Trophoblast cell (in vitro differentiated cells and primary cell): ENCODE measurements at regions not wholly inside any gene's neighbourhood (a gene's known extent, or its start where the extent isn't known, plus 50 kb on each side); places are given as distances from the start of the nearest gene placed in this dataset.

Experiments
- DNase-seq, 2 donors: peaks; one replicate each; pipeline ENCODE4 v3.0.0-alpha.2; 2016
- H2AFZ ChIP-seq: 2 replicates; pipeline ENCODE4 v1.6.1; 2013; ENCODE audit warnings: low read length, moderate library complexity, mild to moderate bottlenecking; ENCODE audit not compliant: insufficient read depth, poor library complexity
- H2AK5ac ChIP-seq: 2 replicates; pipeline ENCODE4 v1.6.1; 2013; ENCODE audit warnings: mild to moderate bottlenecking, low read length
- H2BK120ac ChIP-seq: 2 replicates; pipeline ENCODE4 v1.6.1; 2013; ENCODE audit warnings: low read length, mild to moderate bottlenecking, moderate library complexity; ENCODE audit not compliant: insufficient read depth, poor library complexity
- H2BK12ac ChIP-seq: 2 replicates; pipeline ENCODE4 v1.6.1; 2013; ENCODE audit warnings: mild to moderate bottlenecking, low read length, moderate library complexity
- H2BK5ac ChIP-seq: 2 replicates; pipeline ENCODE4 v1.6.1; 2013; ENCODE audit warnings: low read length, low read depth, moderate library complexity, mild to moderate bottlenecking; ENCODE audit not compliant: poor library complexity
- H3K14ac ChIP-seq: 2 replicates; pipeline ENCODE4 v1.6.1; 2013; ENCODE audit warnings: mild to moderate bottlenecking, low read length
- H3K18ac ChIP-seq: 2 replicates; pipeline ENCODE4 v1.6.1; 2013; ENCODE audit warnings: mild to moderate bottlenecking, low read length
- H3K23ac ChIP-seq: 2 replicates; pipeline ENCODE4 v1.6.1; 2013; ENCODE audit warnings: low read length
- H3K27ac ChIP-seq: 2 replicates; pipeline ENCODE4 v1.5.1; 2013; ENCODE audit warnings: low read depth, mild to moderate bottlenecking, inconsistent platforms, low read length, moderate library complexity
- H3K27me3 ChIP-seq: 2 replicates; pipeline ENCODE4 v1.6.1; 2013; ENCODE audit warnings: inconsistent platforms, mild to moderate bottlenecking, low read length, moderate library complexity; ENCODE audit not compliant: insufficient read depth
- H3K36me3 ChIP-seq, 2 experiments: 1 replicate in 1 of 2; 2 replicates in 1 of 2; pipeline ENCODE4 v1.6.1; 2013; ENCODE audit warnings: low read length in 2 of 2, mild to moderate bottlenecking in 2 of 2, moderate library complexity in 1 of 2; ENCODE audit not compliant: insufficient read depth in 2 of 2, control insufficient read depth in 1 of 2
- H3K4ac ChIP-seq: 2 replicates; pipeline ENCODE4 v1.6.1; 2013; ENCODE audit warnings: low read depth, mild to moderate bottlenecking, low read length, moderate library complexity
- H3K4me1 ChIP-seq, 2 experiments: 1 replicate in 1 of 2; 2 replicates in 1 of 2; pipeline ENCODE4 v1.6.1; 2013; ENCODE audit warnings: low read length in 2 of 2, mild to moderate bottlenecking in 2 of 2, moderate library complexity in 1 of 2; ENCODE audit not compliant: insufficient read depth in 2 of 2, control insufficient read depth in 1 of 2
- H3K4me2 ChIP-seq: 2 replicates; pipeline ENCODE4 v1.6.1; 2013; ENCODE audit warnings: inconsistent platforms, mild to moderate bottlenecking, low read length, moderate library complexity
- H3K4me3 ChIP-seq: 2 replicates; pipeline ENCODE4 v1.5.1; 2013; ENCODE audit warnings: mild to moderate bottlenecking, low read depth, low read length, inconsistent platforms
- H3K79me1 ChIP-seq: one replicate; pipeline ENCODE4 v1.6.1; 2013; ENCODE audit warnings: low read length
- H3K79me2 ChIP-seq: 2 replicates; pipeline ENCODE4 v1.6.1; 2013; ENCODE audit warnings: low read length, mild to moderate bottlenecking; ENCODE audit not compliant: control insufficient read depth, insufficient read depth, poor library complexity
- H3K9ac ChIP-seq: 2 replicates; pipeline ENCODE4 v1.6.1; 2013; ENCODE audit warnings: mild to moderate bottlenecking, low read length
- H3K9me3 ChIP-seq: 2 replicates; pipeline ENCODE4 v1.6.1; 2013; ENCODE audit warnings: low read depth, mild to moderate bottlenecking, control low read depth, inconsistent platforms, low read length; ENCODE audit not compliant: insufficient read depth
- H4K12ac ChIP-seq: 2 replicates; pipeline ENCODE4 v1.6.1; 2013; ENCODE audit warnings: low read depth, mild to moderate bottlenecking, low read length, moderate library complexity
- H4K8ac ChIP-seq: 2 replicates; pipeline ENCODE4 v1.6.1; 2013; ENCODE audit warnings: low read depth, mild to moderate bottlenecking, low read length, moderate library complexity
- H4K91ac ChIP-seq: one replicate; pipeline ENCODE4 v1.6.1; 2013; ENCODE audit warnings: low read depth, mild to moderate bottlenecking, low read length, moderate library complexity
- WGBS: extraction: QIAGEN DNeasy Blood & Tissue Kit; methylation state at CpG from one replicate; pipeline ENCODE4 v1.1.7; 2013; ENCODE audit warnings: missing lambda C conversion rate; ENCODE audit not compliant: insufficient read length, insufficient coverage; ENCODE audit errors: extremely low coverage; 5-methylcytosine and 5-hydroxymethylcytosine counted together

GRCh38 chr4:35052546-35052945, 1191.8 kb downstream of the ARAP2 start:
- no peak overlapping the region for H4K8ac ChIP-seq
- H3K23ac ChIP-seq = no peak overlapping the region
- no peak overlapping the region for H3K4me2 ChIP-seq
- H3K4me1 ChIP-seq = peaks cover 3 to 4% of the 10 kb centered on the region in 2 experiments
- no CpG with 5 or more reads among the region's 9 CpGs for WGBS
- no peak overlapping the region for H3K18ac ChIP-seq
- H2BK5ac ChIP-seq = no peak overlapping the region
- H3K27me3 ChIP-seq = no peaks in the 10 kb centered on the region
- H3K9me3 ChIP-seq = no peaks in the 10 kb centered on the region
- no peak overlapping the region for H3K9ac ChIP-seq
- no peak overlapping the region for H3K4ac ChIP-seq
- peaks cover 2% of the 10 kb centered on the region for H3K79me2 ChIP-seq
- H2BK120ac ChIP-seq = no peak overlapping the region
- no peak overlapping the region for H2AFZ ChIP-seq
- H2BK12ac ChIP-seq = no peak overlapping the region
- no peak for DNase-seq
- no peak overlapping the region for H4K91ac ChIP-seq
- H3K27ac ChIP-seq = no peak overlapping the region
- no peak overlapping the region for H2AK5ac ChIP-seq
- H3K14ac ChIP-seq = no peak overlapping the region
- no peak overlapping the region for H3K4me3 ChIP-seq
- H3K36me3 ChIP-seq = no peaks in the 10 kb centered on the region
- H3K79me1 ChIP-seq = peaks cover 5% of the 10 kb centered on the region
- H4K12ac ChIP-seq = no peak overlapping the region

- H3K27ac ChIP-seq = no peak overlapping the region
- H3K23ac ChIP-seq = no peak overlapping the region
- H2BK120ac ChIP-seq = no peak overlapping the region
- no peaks in the 10 kb centered on the region for H3K27me3 ChIP-seq
- no peak for DNase-seq
- H4K8ac ChIP-seq = no peak overlapping the region
- no peaks in the 10 kb centered on the region for H3K36me3 ChIP-seq
- H3K4me3 ChIP-seq = no peak overlapping the region
- H3K79me2 ChIP-seq = no peaks in the 10 kb centered on the region
- H3K9ac ChIP-seq = no peak overlapping the region
- WGBS = no CpG with 5 or more reads among the region's 1 CpG
- H2BK12ac ChIP-seq = no peak overlapping the region
- no peak overlapping the region for H4K12ac ChIP-seq
- no peak overlapping the region for H3K18ac ChIP-seq
- H4K91ac ChIP-seq = no peak overlapping the region
- H3K4me2 ChIP-seq = no peak overlapping the region
- no peaks in the 10 kb centered on the region for H3K79me1 ChIP-seq
- no peak overlapping the region for H2AFZ ChIP-seq
- H2AK5ac ChIP-seq = no peak overlapping the region
- no peak overlapping the region for H3K14ac ChIP-seq
- H3K9me3 ChIP-seq = no peaks in the 10 kb centered on the region
- no peaks in the 10 kb centered on the region for H3K4me1 ChIP-seq
- H3K4ac ChIP-seq = no peak overlapping the region
- no peak overlapping the region for H2BK5ac ChIP-seq
These were observed 1181.2 kb downstream of the ARAP2 start for GRCh38 chr4:35063031-35063570.

- Histone ChIP-seq H3K27me3 (no peaks in the 10 kb centered on the region), H3K27ac (no peak overlapping the region), H3K4ac (no peak overlapping the region), H3K9me3 (no peaks in the 10 kb centered on the region), H4K8ac (no peak overlapping the region), H2AK5ac (no peak overlapping the region), H3K23ac (no peak overlapping the region), H3K79me2 (no peaks in the 10 kb centered on the region), H3K79me1 (no peaks in the 10 kb centered on the region), H3K4me1 (no peaks in the 10 kb centered on the region), H3K36me3 (no peaks in the 10 kb centered on the region), H3K4me2 (no peak overlapping the region), H2BK120ac (no peak overlapping the region), H2BK5ac (no peak overlapping the region), H4K91ac (no peak overlapping the region), H4K12ac (no peak overlapping the region), H3K9ac (no peak overlapping the region), H3K4me3 (no peak overlapping the region), H3K18ac (no peak overlapping the region), H2AFZ (no peak overlapping the region), H3K14ac (no peak overlapping the region), H2BK12ac (no peak overlapping the region)
- no peak for DNase-seq
- WGBS = no CpG with 5 or more reads among the region's 4 CpGs
These were observed 1177.9 kb downstream of the ARAP2 start for GRCh38 chr4:35066406-35066805.

- no peaks in the 10 kb centered on the region for H3K79me2 ChIP-seq
- no CpG with 5 or more reads among the region's 1 CpG for WGBS
- no peak overlapping the region for H3K4me2 ChIP-seq
These were observed 1163.5 kb downstream of the ARAP2 start for GRCh38 chr4:35080799-35081198.

More at GRCh38 chr4:35080799-35081198, 1163.5 kb downstream of the ARAP2 start:
- Histone ChIP-seq H2BK5ac (no peak overlapping the region), H3K4ac (no peak overlapping the region), H4K91ac (no peak overlapping the region), H3K36me3 (no peaks in the 10 kb centered on the region), H4K8ac (no peak overlapping the region), H2BK120ac (no peak overlapping the region), H2AFZ (no peak overlapping the region), H4K12ac (no peak overlapping the region), H3K27me3 (no peaks in the 10 kb centered on the region), H3K14ac (no peak overlapping the region), H3K9me3 (no peaks in the 10 kb centered on the region), H3K27ac (no peak overlapping the region), H3K23ac (no peak overlapping the region), H3K79me1 (no peaks in the 10 kb centered on the region), H2AK5ac (no peak overlapping the region), H2BK12ac (no peak overlapping the region), H3K4me1 (peaks cover 0 to 2% of the 10 kb centered on the region in 2 experiments), H3K4me3 (no peak overlapping the region), H3K9ac (no peak overlapping the region), H3K18ac (no peak overlapping the region)
- no peak for DNase-seq
